Naive thymus-derived CD8-positive, alpha-beta T cell (primary cell): ENCODE measurements at regions not wholly inside any gene's neighbourhood (a gene's known extent, or its start where the extent isn't known, plus 50 kb on each side); places are given as distances from the start of the nearest gene placed in this dataset.
"Not testable (repeated sequence)": the region's sequence is repeated elsewhere in the genome, so short reads cannot be mapped to it uniquely, and the experiment has no call there.

Source experiments
- ATAC-seq, 2 donors: fragments of 150-1000 bp; cut with Tn5 transposase in 1 of 2; sonication (Bioruptor Pico), chemical (Tn5 transposase) in 1 of 2; 1 replicate in 1 of 2; 2 replicates in 1 of 2; pipeline ENCODE4 v1.10.0; 2021; ENCODE audit warnings: mild to moderate bottlenecking in 2 of 2, moderate library complexity in 2 of 2
- POLR2A ChIA-PET: fragments of 350-600 bp; sonication (Branson Sonifier 250); formaldehyde crosslinking; loops from one replicate; lab custom pipeline; 2021; ENCODE audit warnings: antibody characterized with exemption; lab: Charles Lee
- DNase-seq, 10 donors: peaks; one replicate each; pipeline versions ENCODE4 v3.0.0 to v3.0.0-alpha.2; 2020 to 2022
- H3K27ac Mint-ChIP-seq, 10 donors: one replicate each; pipeline ENCODE4 v1.8.0; 2020 to 2022; ENCODE audit warnings: mild to moderate bottlenecking in 10 of 10, mixed read lengths in 10 of 10, moderate library complexity in 4 of 10, inconsistent platforms in 1 of 10
- H3K27me3 Mint-ChIP-seq, 5 donors: one replicate each; pipeline ENCODE4 v1.8.0; 2021 to 2022; ENCODE audit warnings: mixed read lengths in 5 of 5
- H3K36me3 Mint-ChIP-seq, 3 donors: one replicate each; pipeline ENCODE4 v1.8.0; 2020 to 2022; ENCODE audit warnings: mixed read lengths in 3 of 3, mild to moderate bottlenecking in 2 of 3, inconsistent platforms in 1 of 3
- H3K4me1 Mint-ChIP-seq, 4 donors: one replicate each; pipeline ENCODE4 v1.8.0; 2021 to 2022; ENCODE audit warnings: mixed read lengths in 4 of 4
- H3K4me3 Mint-ChIP-seq, 10 donors: one replicate each; pipeline ENCODE4 v1.8.0; 2020 to 2022; ENCODE audit warnings: mild to moderate bottlenecking in 10 of 10, mixed read lengths in 10 of 10, moderate library complexity in 6 of 10, inconsistent platforms in 1 of 10
- H3K9me3 Mint-ChIP-seq, 9 donors: one replicate each; pipeline ENCODE4 v1.8.0; 2020 to 2022; ENCODE audit warnings: mixed read lengths in 9 of 9, mild to moderate bottlenecking in 3 of 9, inconsistent platforms in 1 of 9, moderate library complexity in 1 of 9

DNA sequence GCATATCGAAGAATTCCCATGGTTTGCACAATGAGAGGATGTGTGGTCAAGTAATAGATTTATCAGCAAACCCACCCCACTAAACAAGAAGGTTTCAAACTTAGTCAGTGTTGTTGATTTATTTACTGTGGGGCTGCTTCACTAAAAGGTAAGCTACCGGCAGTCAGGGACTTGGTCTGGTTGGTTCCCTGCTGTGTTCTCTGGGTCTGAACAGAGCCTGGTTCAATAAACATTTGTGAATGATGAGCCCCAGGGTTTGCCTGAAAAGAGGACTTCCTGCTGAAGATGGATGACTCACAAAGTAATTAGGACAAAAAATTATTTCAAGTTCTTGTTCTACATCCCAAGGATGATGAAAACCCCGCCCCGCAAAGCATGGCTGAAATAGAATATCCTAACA lies 108.3 kb downstream of the SPP2 start:
- no peak for DNase-seq
- no peak for ATAC-seq
- Mint-ChIP-seq H3K27me3 (peaks cover 0 to 6% (median 0%) of the 10 kb centered on the region in 5 donors), H3K27ac (no peak overlapping the region), H3K4me1 (peaks cover 6 to 12% (median 8%) of the 10 kb centered on the region in 4 donors), H3K9me3 (no peaks in the 10 kb centered on the region), H3K36me3 (peaks cover 0 to 2% (median 0%) of the 10 kb centered on the region in 3 donors), H3K4me3 (no peak overlapping the region)
- POLR2A ChIA-PET = no interaction called here

DNA sequence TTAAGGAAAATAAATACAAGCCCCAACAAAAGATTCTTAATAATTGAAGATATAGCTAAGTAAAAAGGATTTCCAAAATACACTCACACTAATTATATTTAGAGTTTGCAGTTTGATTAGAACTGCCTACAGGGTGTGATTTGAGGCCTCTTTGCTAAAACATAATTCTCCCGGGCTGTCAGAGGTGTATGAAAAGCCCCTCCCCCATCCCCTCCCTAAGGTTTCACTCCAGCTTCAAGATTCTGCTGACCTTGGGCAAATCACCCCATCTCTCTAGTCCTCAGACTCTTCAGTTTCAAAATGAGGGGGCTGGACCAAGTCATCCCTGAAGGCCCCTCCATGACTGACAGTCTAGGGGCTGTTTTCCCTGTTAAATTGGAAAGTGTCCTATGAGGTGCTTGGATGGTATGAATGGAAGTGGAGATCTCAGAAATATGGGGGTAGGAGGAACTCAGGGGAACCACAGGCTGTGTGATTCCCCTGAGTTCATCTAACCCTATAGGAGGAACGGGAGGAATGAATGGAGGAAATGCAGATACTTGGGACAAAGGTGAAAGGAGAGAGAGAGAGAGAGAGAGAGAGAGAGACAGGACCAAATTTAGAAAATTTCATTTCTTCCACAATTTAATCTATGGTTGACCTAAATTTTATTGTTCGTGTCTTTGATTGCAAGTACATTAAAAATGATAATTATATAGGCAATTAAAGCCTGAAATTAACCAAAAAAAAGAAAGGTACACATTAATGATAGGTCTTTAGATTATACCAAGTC lies 107.5 kb downstream of the SPP2 start:
- ATAC-seq = no peak
- Mint-ChIP-seq H3K36me3 (peaks cover 0 to 4% (median 0%) of the 10 kb centered on the region in 3 donors), H3K4me1 (peaks cover 0 to 5% (median 3%) of the 10 kb centered on the region in 4 donors), H3K27ac (no peak overlapping the region), H3K9me3 (no peaks in the 10 kb centered on the region), H3K4me3 (no peak overlapping the region), H3K27me3 (peaks cover 0 to 6% (median 0%) of the 10 kb centered on the region in 5 donors)
- POLR2A ChIA-PET = no interaction called here
- DNase-seq = no peak

DNA sequence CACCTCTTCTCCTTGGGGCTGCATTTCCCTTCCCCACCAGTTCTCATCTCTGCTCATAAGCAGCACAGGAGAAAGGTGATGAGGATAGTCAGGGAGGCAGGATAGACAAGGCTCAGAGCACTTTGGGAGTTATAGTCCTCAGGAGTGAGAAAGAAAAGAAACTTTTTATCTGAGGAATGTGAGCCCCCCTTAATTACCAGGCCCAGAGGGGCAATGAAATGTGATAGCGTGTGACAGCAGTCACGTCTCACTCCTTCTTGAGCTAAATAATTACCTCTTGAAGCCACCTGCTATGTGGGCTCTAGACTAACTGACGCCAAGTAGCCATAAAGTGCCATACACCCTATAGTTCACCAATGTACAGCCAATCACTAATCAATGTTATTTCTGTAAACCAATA lies 105.8 kb downstream of the SPP2 start:
- no peak for ATAC-seq

DNA sequence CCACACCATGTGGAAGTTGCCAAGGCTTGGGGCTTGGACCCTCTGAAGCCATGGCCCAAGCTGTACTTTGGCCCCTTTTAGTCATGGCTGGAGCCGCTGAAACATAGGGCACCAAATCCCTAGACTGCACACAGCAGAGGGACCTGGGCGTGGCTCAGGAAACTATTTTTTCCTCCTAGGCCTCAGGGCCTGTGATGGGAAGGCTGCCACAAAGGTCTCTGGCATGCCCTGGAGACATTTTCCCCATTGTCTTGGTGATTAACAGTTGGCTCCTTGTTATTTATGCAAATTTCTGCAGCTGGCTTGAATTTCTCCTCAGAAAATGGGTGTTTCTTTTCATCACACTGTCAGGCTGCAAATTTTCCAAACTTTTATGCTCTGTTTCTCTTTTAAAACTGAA lies 102.3 kb downstream of the SPP2 start:
- H3K9me3 Mint-ChIP-seq, H3K4me3 Mint-ChIP-seq, POLR2A ChIA-PET, DNase-seq, H3K27ac Mint-ChIP-seq, H3K27me3 Mint-ChIP-seq, ATAC-seq, H3K36me3 Mint-ChIP-seq: not testable (repeated sequence)
- H3K4me1 Mint-ChIP-seq = peaks cover 4 to 19% (median 12%) of the 10 kb centered on the region in 4 donors

More for the DNA sequence above, 105.8 kb downstream of the SPP2 start:
- Mint-ChIP-seq H3K27ac (no peak overlapping the region), H3K4me1 (peaks cover 0 to 3% (median 0%) of the 10 kb centered on the region in 4 donors), H3K36me3 (peaks cover 0 to 5% (median 0%) of the 10 kb centered on the region in 3 donors), H3K27me3 (peaks cover 0 to 6% (median 0%) of the 10 kb centered on the region in 5 donors), H3K4me3 (no peak overlapping the region), H3K9me3 (no peaks in the 10 kb centered on the region)
- DNase-seq = no peak
- POLR2A ChIA-PET = no interaction called here

DNA sequence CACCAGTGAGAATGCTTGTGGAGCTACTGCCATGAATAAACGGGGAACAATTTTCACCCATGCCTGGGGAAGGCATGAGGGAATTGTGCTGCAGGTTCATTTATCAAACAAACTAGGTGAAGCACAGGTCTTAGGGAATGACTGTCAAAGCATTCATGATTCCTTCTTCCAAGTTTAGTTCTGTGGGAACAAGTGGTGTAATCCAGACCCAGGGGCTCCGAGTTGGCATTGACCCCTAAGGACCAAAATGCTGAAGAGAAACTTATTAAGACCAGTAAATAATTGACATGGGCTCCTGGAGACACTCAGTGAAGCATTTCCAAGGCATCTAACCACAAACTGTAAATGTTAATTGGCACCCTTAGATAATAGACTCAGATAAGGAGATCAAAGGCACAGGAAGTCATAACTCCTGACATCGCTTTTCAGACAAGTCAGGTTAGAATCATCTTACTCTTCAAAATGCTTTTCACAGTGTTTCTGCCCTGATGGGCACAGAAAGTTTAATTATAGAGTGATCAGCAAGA lies 96.9 kb downstream of the SPP2 start:
- H3K27ac Mint-ChIP-seq = peak overlapping the region in 6 of 10 donors; percentile 46 to 74 (median 58)
- H3K4me1 Mint-ChIP-seq = peaks cover 17 to 34% (median 31%) of the 10 kb centered on the region in 4 donors
- no peaks in the 10 kb centered on the region for H3K27me3 Mint-ChIP-seq
- POLR2A ChIA-PET = interaction anchor here (0.7 kb wide), 3 partner anchors 137 to 145 kb away, joined by 3 read pairs; no protein-coding TSS in a partner anchor
- peak; percentile 91 to 96 for ATAC-seq
- no peaks in the 10 kb centered on the region for H3K9me3 Mint-ChIP-seq
- peak in 5 of 10 donors; percentile 2 to 60 (median 45) for DNase-seq
- H3K36me3 Mint-ChIP-seq = no peaks in the 10 kb centered on the region
- H3K4me3 Mint-ChIP-seq = peak overlapping the region; percentile 11 to 76 (median 58)

DNA sequence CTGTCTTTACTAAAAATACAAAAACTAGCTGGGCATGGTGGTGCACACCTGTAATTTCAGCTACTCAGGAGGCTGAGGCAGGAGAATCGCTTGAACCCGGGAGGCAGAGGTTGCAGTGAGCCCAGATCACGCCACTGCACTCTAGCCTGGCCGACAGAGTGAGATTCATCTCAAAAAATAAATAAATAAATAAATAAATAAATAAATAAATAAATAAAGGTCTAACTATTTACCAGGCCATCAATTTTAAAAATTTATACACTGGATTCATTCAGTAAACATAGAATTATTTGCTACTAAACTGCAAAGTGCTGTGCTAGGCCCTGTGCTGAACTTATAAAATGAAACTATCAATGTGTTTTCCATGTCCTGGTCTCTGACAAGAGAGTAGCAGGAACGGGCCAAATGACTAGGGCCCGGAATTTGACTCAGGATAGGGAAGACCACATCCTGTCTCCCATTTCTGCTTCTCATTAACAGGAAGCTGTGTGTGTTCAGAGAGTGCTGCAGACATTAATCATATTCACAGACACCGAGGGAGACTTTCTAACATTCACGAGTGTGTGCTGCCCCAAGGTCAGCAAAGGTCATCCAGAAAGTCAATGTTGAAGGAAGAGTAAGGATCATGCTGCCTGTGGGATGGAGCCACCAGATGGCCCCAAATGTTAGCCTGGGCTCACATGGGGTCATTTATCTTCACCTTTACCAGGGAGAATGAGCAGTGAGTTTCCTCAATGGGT lies 95.8 kb downstream of the SPP2 start:
- Mint-ChIP-seq H3K27me3 (no peaks in the 10 kb centered on the region), H3K4me3 (peak overlapping the region in 8 of 10 donors; percentile 13 to 66 (median 50)), H3K9me3 (no peaks in the 10 kb centered on the region), H3K36me3 (no peaks in the 10 kb centered on the region), H3K27ac (peak overlapping the region in 7 of 10 donors; percentile 39 to 82 (median 54)), H3K4me1 (peaks cover 17 to 35% (median 32%) of the 10 kb centered on the region in 4 donors)
- no peak for DNase-seq
- ATAC-seq = no peak
- POLR2A ChIA-PET = interaction anchor here (0.6 to 0.7 kb wide), 3 partner anchors 24 to 142 kb away, joined by 3 to 5 read pairs (median 3); no protein-coding TSS in a partner anchor

- DNase-seq (no peak), ATAC-seq (no peak)
- Mint-ChIP-seq H3K27me3 (no peaks in the 10 kb centered on the region), H3K4me1 (peaks cover 17 to 35% (median 32%) of the 10 kb centered on the region in 4 donors), H3K4me3 (no peak overlapping the region), H3K36me3 (no peaks in the 10 kb centered on the region), H3K9me3 (no peaks in the 10 kb centered on the region), H3K27ac (peak overlapping the region in 2 of 10 donors; percentile 5 to 47)
- POLR2A ChIA-PET = interaction anchor here (0.6 kb wide), 1 partner anchor 24 kb away, joined by 5 read pairs; no protein-coding TSS in a partner anchor
Observed at GRCh38 chr2:234145511-234145910, 95.0 kb downstream of the SPP2 start.

DNA sequence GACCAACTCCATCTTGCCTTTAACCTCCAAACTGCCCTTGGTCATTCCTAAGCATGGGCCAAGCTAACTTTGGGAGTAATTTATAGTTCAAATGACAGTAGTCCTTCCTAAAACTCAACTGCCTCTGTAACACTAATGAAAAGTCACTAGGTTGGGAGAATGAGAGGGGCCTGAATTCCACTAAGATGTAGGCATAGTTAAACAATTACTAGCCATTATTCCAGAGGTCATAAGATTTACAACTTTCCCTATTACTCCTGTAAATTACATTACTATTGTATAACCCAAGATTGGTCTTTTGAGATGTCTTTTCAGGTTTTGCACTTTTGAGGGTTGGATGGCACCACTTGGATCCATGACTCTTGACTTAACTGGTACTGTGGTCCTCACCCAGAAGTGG lies 94.6 kb downstream of the SPP2 start:
- Mint-ChIP-seq H3K4me1 (peaks cover 20 to 34% (median 31%) of the 10 kb centered on the region in 4 donors), H3K27ac (peak overlapping the region in 1 of 10 donors; percentile 5), H3K27me3 (no peaks in the 10 kb centered on the region), H3K4me3 (no peak overlapping the region), H3K9me3 (no peaks in the 10 kb centered on the region), H3K36me3 (no peaks in the 10 kb centered on the region)
- ATAC-seq = no peak
- POLR2A ChIA-PET = no interaction called here
- DNase-seq = no peak

- no peaks in the 10 kb centered on the region for H3K27me3 Mint-ChIP-seq
- POLR2A ChIA-PET = no interaction called here
- ATAC-seq (no peak), DNase-seq (no peak)
- H3K9me3 Mint-ChIP-seq = no peaks in the 10 kb centered on the region
- H3K36me3 Mint-ChIP-seq = no peaks in the 10 kb centered on the region
- H3K27ac Mint-ChIP-seq = peak overlapping the region in 1 of 10 donors; percentile 26
- no peak overlapping the region for H3K4me3 Mint-ChIP-seq
- peaks cover 20 to 29% (median 27%) of the 10 kb centered on the region in 4 donors for H3K4me1 Mint-ChIP-seq
Observed at GRCh38 chr2:234143896-234144295, 93.4 kb downstream of the SPP2 start.

GRCh38 chr2:234142530-234142929 lies 92.0 kb downstream of the SPP2 start:
- POLR2A ChIA-PET = no interaction called here
- ATAC-seq = no peak
- Mint-ChIP-seq H3K27ac (peak overlapping the region in 1 of 10 donors; percentile 26), H3K9me3 (no peaks in the 10 kb centered on the region), H3K36me3 (no peaks in the 10 kb centered on the region), H3K4me1 (peaks cover 17 to 27% (median 19%) of the 10 kb centered on the region in 4 donors), H3K4me3 (no peak overlapping the region), H3K27me3 (no peaks in the 10 kb centered on the region)
- no peak for DNase-seq

GRCh38 chr2:234139755-234140154 lies 89.3 kb downstream of the SPP2 start:
- DNase-seq (no peak), ATAC-seq (no peak)
- Mint-ChIP-seq H3K9me3 (no peaks in the 10 kb centered on the region), H3K27me3 (no peaks in the 10 kb centered on the region), H3K27ac (no peak overlapping the region), H3K4me3 (no peak overlapping the region), H3K36me3 (no peaks in the 10 kb centered on the region), H3K4me1 (peaks cover 20 to 34% (median 30%) of the 10 kb centered on the region in 4 donors)
- POLR2A ChIA-PET = interaction anchor here (0.5 to 5.0 kb wide), 3 partner anchors 272 to 358 kb away, joined by 3 to 43 read pairs (median 4); partner anchors contain the start of genes ARL4C and MSL3B

DNA sequence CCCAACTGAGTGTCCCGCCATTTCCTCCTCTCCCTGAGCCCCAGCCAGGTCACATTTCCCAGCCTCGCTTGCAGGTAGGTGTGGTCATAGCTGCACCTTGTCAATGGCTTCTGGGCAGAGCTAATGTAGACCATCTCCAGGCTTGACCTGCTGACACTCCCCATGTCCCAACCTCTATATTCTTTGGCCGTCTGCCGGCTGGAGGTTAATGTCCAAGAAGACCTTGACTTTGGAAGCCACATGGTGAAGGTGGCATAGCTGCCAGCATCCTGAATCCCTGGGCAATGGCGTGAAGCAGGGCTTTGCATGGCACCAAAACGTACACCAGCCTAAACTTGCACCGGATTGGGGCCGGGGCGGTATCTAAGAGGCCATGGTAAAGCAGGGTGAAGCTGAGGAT lies 88.3 kb downstream of the SPP2 start:
- no peak for ATAC-seq
- POLR2A ChIA-PET = interaction anchor here (0.6 to 5.0 kb wide), 4 partner anchors 159 to 362 kb away, joined by 3 to 43 read pairs (median 4); partner anchors contain the start of gene ARL4C

More for the DNA sequence above, 88.3 kb downstream of the SPP2 start:
- no peak overlapping the region for H3K4me3 Mint-ChIP-seq
- no peak for DNase-seq
- H3K4me1 Mint-ChIP-seq = peaks cover 20 to 34% (median 30%) of the 10 kb centered on the region in 4 donors
- peak overlapping the region in 1 of 10 donors; percentile 46 for H3K27ac Mint-ChIP-seq
- no peaks in the 10 kb centered on the region for H3K27me3 Mint-ChIP-seq
- H3K9me3 Mint-ChIP-seq = no peaks in the 10 kb centered on the region
- H3K36me3 Mint-ChIP-seq = no peaks in the 10 kb centered on the region
